WTC11 (cell line): ENCODE measurements at regions not wholly inside any gene's neighbourhood (a gene's known extent, or its start where the extent isn't known, plus 50 kb on each side); places are given as distances from the start of the nearest gene placed in this dataset.

Source experiments
- ATAC-seq: fragments of 200-7000 bp; cut with Tn5 transposase; 2 replicates; pipeline ENCODE4 v1.10.0; 2021; ENCODE audit warnings: mild to moderate bottlenecking, moderate library complexity
- CTCF ChIA-PET: fragments of 300-600 bp; sonication (Branson Sonifier 250); formaldehyde crosslinking; loops from one replicate; lab custom pipeline; 2021; ENCODE audit warnings: antibody characterized with exemption; lab: Charles Lee
- POLR2A ChIA-PET: fragments of 350-600 bp; sonication (Branson Sonifier 250); formaldehyde crosslinking; loops from one replicate; lab custom pipeline; 2021; ENCODE audit warnings: antibody characterized with exemption; lab: Charles Lee
- DNase-seq: peaks from one replicate; pipeline ENCODE4 v3.0.0; 2021; ENCODE audit warnings: low spot score
- H3K27ac Mint-ChIP-seq: 2 replicates; pipeline ENCODE4 v1.8.0; 2021; ENCODE audit warnings: mixed read lengths
- H3K27me3 Mint-ChIP-seq: 2 replicates; pipeline ENCODE4 v1.8.0; 2021; ENCODE audit warnings: low read depth, mild to moderate bottlenecking, moderate library complexity, mixed read lengths
- H3K36me3 Mint-ChIP-seq: 2 replicates; pipeline ENCODE4 v1.8.0; 2021; ENCODE audit warnings: mixed read lengths
- H3K4me1 Mint-ChIP-seq: 2 replicates; pipeline ENCODE4 v1.8.0; 2022; ENCODE audit warnings: mixed read lengths
- H3K4me3 Mint-ChIP-seq: 2 replicates; pipeline ENCODE4 v1.8.0; 2021; ENCODE audit warnings: mild to moderate bottlenecking, moderate library complexity, mixed read lengths
- H3K9me3 Mint-ChIP-seq: 2 replicates; pipeline ENCODE4 v1.8.0; 2021; ENCODE audit warnings: mixed read lengths
- CREM ChIP-seq: sonication (generic); formaldehyde crosslinking; IDR thresholded peaks from 2 replicates; pipeline ENCODE4 v1.8.1; 2022; ENCODE audit warnings: mild to moderate bottlenecking, missing genetic modification reagents, moderate library complexity
- ELF4 ChIP-seq: sonication (generic); formaldehyde crosslinking; IDR thresholded peaks from 2 replicates; pipeline ENCODE4 v1.8.1; 2022; ENCODE audit warnings: low read depth, mild to moderate bottlenecking, moderate library complexity, missing genetic modification reagents
- FOXK1 ChIP-seq: sonication (generic); formaldehyde crosslinking; IDR thresholded peaks from 2 replicates; pipeline ENCODE4 v1.8.0; 2022; ENCODE audit warnings: mild to moderate bottlenecking, moderate library complexity, missing genetic modification reagents
- GABPB1 ChIP-seq: sonication (generic); formaldehyde crosslinking; IDR thresholded peaks from 2 replicates; pipeline ENCODE4 v1.8.1; 2023; ENCODE audit warnings: mild to moderate bottlenecking, missing genetic modification reagents
- NR2C2 ChIP-seq: sonication (generic); formaldehyde crosslinking; IDR thresholded peaks from 2 replicates; pipeline ENCODE4 v1.8.0; 2022; ENCODE audit warnings: mild to moderate bottlenecking, missing genetic modification reagents
- OVOL2 ChIP-seq: fragments of 250-450 bp; sonication (Bioruptor Pico); IDR thresholded peaks from 2 replicates; pipeline ENCODE4 v1.9.0; 2021; ENCODE audit warnings: mild to moderate bottlenecking, borderline replicate concordance
- SMAD3 ChIP-seq: sonication (generic); formaldehyde crosslinking; IDR thresholded peaks from 2 replicates; pipeline ENCODE4 v1.8.0; 2022; ENCODE audit warnings: missing genetic modification reagents, mild to moderate bottlenecking, borderline replicate concordance
- SMAD4 ChIP-seq: sonication (generic); formaldehyde crosslinking; IDR thresholded peaks from 2 replicates; pipeline ENCODE4 v1.8.0; 2022; ENCODE audit warnings: mild to moderate bottlenecking, missing genetic modification reagents
- SP1 ChIP-seq: sonication (generic); formaldehyde crosslinking; conservative IDR thresholded peaks from 2 replicates; pipeline ENCODE4 v1.8.1; 2022; ENCODE audit warnings: missing genetic modification reagents
- ZBTB21 ChIP-seq: sonication (generic); formaldehyde crosslinking; IDR thresholded peaks from 2 replicates; pipeline ENCODE4 v1.8.1; 2023; ENCODE audit warnings: mild to moderate bottlenecking, missing genetic modification reagents, borderline replicate concordance
- ZNF219 ChIP-seq: sonication (generic); formaldehyde crosslinking; IDR thresholded peaks from 2 replicates; pipeline ENCODE4 v1.8.0; 2023; ENCODE audit warnings: missing genetic modification reagents, mild to moderate bottlenecking, borderline replicate concordance
- ZNF232 ChIP-seq: sonication (generic); formaldehyde crosslinking; IDR thresholded peaks from 2 replicates; pipeline ENCODE4 v1.8.0; 2022; ENCODE audit warnings: mild to moderate bottlenecking, missing genetic modification reagents
- ZNF317 ChIP-seq: sonication (generic); formaldehyde crosslinking; IDR thresholded peaks from 2 replicates; pipeline ENCODE4 v1.8.1; 2023; ENCODE audit warnings: low read depth, mild to moderate bottlenecking, moderate library complexity, missing genetic modification reagents, borderline replicate concordance
- ZNF671 ChIP-seq: fragments of 250-450 bp; sonication (Bioruptor Pico); IDR thresholded peaks from 2 replicates; pipeline ENCODE4 v1.8.0; 2021; ENCODE audit warnings: mild to moderate bottlenecking
- TF ChIP-seq, protein P1 (sequence below): sonication (generic); formaldehyde crosslinking; IDR thresholded peaks from 2 replicates; pipeline ENCODE4 v1.8.1; 2023; ENCODE audit warnings: mild to moderate bottlenecking, missing genetic modification reagents
- TF ChIP-seq, protein P2 (sequence below): fragments of 250-450 bp; sonication (Bioruptor Pico); conservative IDR thresholded peaks from 2 replicates; pipeline ENCODE4 v1.9.0; 2021; ENCODE audit warnings: mild to moderate bottlenecking
- TF ChIP-seq, protein P3 (sequence below): sonication (generic); formaldehyde crosslinking; IDR thresholded peaks from 2 replicates; pipeline ENCODE4 v1.8.1; 2023; ENCODE audit warnings: mild to moderate bottlenecking, missing genetic modification reagents, moderate library complexity
- TF ChIP-seq, protein P4 (sequence below): sonication (generic); formaldehyde crosslinking; IDR thresholded peaks from 2 replicates; pipeline ENCODE4 v1.8.1; 2022; ENCODE audit warnings: missing genetic modification reagents, borderline replicate concordance
- TF ChIP-seq, protein P5 (sequence below): sonication (generic); formaldehyde crosslinking; IDR thresholded peaks from 2 replicates; pipeline ENCODE4 v1.8.1; 2023; ENCODE audit warnings: mild to moderate bottlenecking, missing genetic modification reagents, borderline replicate concordance

DNA sequence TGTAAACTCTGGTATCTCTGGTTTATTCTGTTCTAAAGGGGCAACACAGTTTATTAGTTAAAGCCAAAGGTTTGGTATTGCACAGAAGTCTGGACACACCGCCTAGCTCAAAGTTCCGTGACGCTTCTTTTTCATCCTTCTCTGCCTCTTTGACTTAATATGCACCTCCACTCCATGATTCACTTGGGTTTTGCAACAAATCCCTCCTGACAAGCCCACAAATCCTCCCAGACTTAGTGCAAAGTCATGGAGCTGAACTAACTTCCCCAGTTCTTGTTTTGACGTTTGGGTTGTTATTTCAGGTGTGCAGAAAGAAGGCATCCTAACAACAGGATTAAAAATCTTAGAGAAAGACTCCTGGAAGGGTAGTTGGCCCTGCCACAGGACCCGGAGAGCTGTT, 441.6 kb upstream of the DMAC1 start (continued):
- TF ChIP-seq, protein P1, sequence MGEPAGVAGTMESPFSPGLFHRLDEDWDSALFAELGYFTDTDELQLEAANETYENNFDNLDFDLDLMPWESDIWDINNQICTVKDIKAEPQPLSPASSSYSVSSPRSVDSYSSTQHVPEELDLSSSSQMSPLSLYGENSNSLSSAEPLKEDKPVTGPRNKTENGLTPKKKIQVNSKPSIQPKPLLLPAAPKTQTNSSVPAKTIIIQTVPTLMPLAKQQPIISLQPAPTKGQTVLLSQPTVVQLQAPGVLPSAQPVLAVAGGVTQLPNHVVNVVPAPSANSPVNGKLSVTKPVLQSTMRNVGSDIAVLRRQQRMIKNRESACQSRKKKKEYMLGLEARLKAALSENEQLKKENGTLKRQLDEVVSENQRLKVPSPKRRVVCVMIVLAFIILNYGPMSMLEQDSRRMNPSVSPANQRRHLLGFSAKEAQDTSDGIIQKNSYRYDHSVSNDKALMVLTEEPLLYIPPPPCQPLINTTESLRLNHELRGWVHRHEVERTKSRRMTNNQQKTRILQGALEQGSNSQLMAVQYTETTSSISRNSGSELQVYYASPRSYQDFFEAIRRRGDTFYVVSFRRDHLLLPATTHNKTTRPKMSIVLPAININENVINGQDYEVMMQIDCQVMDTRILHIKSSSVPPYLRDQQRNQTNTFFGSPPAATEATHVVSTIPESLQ (CRISPR knock-in tag): no peak
- TF ChIP-seq, protein P2, sequence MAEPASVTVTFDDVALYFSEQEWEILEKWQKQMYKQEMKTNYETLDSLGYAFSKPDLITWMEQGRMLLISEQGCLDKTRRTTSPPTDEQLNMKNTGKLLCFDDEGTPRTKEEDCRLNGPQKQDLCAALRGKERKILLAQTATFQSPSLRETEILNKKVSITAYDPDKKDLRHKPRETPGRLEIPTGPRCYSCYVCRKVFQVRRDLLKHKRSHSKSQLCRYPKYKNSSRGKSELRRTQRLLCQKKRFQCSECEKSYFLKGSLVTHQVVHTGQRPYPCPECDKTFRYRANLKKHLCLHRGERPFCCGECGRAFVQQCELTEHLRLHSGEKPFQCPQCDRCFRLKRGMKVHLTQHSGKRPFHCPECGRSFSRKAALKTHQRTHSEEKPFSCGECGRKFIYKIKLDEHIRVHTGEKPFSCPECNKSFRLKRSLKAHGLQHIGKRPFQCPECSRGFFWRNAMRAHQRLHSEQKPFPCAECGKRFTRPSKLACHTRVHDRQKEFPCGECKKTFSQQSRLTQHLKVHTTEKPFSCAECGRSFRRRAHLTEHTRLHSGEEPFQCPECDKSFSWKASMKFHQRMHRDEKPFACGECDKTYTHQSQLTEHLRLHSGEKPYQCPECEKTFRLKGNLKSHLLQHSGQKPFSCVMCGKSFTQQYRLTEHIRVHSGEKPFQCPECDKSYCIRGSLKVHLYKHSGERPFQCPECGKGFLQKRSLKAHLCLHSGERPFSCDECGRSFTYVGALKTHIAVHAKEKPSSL (CRISPR knock-in tag): no peak
- TF ChIP-seq FOXK1 (CRISPR knock-in tag): no peak

DNA sequence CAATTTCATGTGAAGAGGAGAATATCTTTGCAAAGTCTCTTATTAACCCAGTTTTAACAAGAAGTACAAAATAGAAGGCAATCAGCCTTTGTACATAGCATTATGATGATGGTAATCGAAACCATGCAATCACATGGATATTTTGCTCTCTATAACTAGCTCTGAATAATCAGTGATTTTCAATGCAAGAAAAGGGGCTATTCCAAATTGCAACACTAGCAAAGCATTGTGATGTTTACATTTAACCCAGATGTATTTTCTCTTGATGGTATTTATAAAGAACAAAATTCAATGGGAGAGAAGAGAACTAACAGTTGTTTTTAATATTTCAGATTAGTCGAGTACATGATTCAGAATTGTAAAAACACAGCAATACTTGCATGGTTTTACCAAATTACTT, 437.5 kb upstream of the DMAC1 start:
- no peak for TF ChIP-seq SMAD3
- TF ChIP-seq CREM (CRISPR knock-in tag): no peak
- TF ChIP-seq ZBTB21 (CRISPR knock-in tag): no peak
- no peak for TF ChIP-seq ZNF232 (CRISPR knock-in tag)
- TF ChIP-seq, protein P2 (CRISPR knock-in tag): no peak
- TF ChIP-seq, protein P3, sequence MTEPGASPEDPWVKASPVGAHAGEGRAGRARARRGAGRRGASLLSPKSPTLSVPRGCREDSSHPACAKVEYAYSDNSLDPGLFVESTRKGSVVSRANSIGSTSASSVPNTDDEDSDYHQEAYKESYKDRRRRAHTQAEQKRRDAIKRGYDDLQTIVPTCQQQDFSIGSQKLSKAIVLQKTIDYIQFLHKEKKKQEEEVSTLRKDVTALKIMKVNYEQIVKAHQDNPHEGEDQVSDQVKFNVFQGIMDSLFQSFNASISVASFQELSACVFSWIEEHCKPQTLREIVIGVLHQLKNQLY (CRISPR knock-in tag): no peak
- TF ChIP-seq ZNF219 (CRISPR knock-in tag): no peak
- TF ChIP-seq, protein P1 (CRISPR knock-in tag): no peak
- TF ChIP-seq, protein P4, sequence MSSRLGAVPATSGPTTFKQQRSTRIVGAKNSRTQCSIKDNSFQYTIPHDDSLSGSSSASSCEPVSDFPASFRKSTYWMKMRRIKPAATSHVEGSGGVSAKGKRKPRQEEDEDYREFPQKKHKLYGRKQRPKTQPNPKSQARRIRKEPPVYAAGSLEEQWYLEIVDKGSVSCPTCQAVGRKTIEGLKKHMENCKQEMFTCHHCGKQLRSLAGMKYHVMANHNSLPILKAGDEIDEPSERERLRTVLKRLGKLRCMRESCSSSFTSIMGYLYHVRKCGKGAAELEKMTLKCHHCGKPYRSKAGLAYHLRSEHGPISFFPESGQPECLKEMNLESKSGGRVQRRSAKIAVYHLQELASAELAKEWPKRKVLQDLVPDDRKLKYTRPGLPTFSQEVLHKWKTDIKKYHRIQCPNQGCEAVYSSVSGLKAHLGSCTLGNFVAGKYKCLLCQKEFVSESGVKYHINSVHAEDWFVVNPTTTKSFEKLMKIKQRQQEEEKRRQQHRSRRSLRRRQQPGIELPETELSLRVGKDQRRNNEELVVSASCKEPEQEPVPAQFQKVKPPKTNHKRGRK (CRISPR knock-in tag): no peak
- no peak for TF ChIP-seq ELF4
- no peak for TF ChIP-seq ZNF317 (CRISPR knock-in tag)
- TF ChIP-seq, protein P5, sequence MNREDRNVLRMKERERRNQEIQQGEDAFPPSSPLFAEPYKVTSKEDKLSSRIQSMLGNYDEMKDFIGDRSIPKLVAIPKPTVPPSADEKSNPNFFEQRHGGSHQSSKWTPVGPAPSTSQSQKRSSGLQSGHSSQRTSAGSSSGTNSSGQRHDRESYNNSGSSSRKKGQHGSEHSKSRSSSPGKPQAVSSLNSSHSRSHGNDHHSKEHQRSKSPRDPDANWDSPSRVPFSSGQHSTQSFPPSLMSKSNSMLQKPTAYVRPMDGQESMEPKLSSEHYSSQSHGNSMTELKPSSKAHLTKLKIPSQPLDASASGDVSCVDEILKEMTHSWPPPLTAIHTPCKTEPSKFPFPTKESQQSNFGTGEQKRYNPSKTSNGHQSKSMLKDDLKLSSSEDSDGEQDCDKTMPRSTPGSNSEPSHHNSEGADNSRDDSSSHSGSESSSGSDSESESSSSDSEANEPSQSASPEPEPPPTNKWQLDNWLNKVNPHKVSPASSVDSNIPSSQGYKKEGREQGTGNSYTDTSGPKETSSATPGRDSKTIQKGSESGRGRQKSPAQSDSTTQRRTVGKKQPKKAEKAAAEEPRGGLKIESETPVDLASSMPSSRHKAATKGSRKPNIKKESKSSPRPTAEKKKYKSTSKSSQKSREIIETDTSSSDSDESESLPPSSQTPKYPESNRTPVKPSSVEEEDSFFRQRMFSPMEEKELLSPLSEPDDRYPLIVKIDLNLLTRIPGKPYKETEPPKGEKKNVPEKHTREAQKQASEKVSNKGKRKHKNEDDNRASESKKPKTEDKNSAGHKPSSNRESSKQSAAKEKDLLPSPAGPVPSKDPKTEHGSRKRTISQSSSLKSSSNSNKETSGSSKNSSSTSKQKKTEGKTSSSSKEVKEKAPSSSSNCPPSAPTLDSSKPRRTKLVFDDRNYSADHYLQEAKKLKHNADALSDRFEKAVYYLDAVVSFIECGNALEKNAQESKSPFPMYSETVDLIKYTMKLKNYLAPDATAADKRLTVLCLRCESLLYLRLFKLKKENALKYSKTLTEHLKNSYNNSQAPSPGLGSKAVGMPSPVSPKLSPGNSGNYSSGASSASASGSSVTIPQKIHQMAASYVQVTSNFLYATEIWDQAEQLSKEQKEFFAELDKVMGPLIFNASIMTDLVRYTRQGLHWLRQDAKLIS (CRISPR knock-in tag): no peak
- TF ChIP-seq SMAD4: no peak
- no peak for TF ChIP-seq ZNF671 (CRISPR knock-in tag)
- no peak for TF ChIP-seq SP1 (CRISPR knock-in tag)
- TF ChIP-seq NR2C2 (CRISPR knock-in tag): no peak
- TF ChIP-seq OVOL2 (CRISPR knock-in tag): no peak
- TF ChIP-seq GABPB1 (CRISPR knock-in tag): no peak
- ATAC-seq (no peak), DNase-seq (no peak)
- POLR2A ChIA-PET: no interaction called here
- no peaks in the 10 kb centered on the region for H3K27me3 Mint-ChIP-seq
- no peaks in the 10 kb centered on the region for H3K36me3 Mint-ChIP-seq
- H3K4me1 Mint-ChIP-seq: peaks cover 15% of the 10 kb centered on the region
- H3K9me3 Mint-ChIP-seq: no peaks in the 10 kb centered on the region
- H3K4me3 Mint-ChIP-seq: no peak overlapping the region
- no peak overlapping the region for H3K27ac Mint-ChIP-seq
- CTCF ChIA-PET: no interaction called here
